NCI-H1105 (cell line): ENCODE measurements at regions not wholly inside any gene's neighbourhood (a gene's known extent, or its start where the extent isn't known, plus 50 kb on each side); places are given as distances from the start of the nearest gene placed in this dataset.
"Not testable (repeated sequence)": the region's sequence is repeated elsewhere in the genome, so short reads cannot be mapped to it uniquely, and the experiment has no call there.

Experiments
- DNase-seq: peaks from one replicate; lab custom pipeline; 2025; lab: John Stamatoyannopoulos, UW

GRCh38 chr4:124993838-124994237, 281.3 kb upstream of the ANKRD50 start:
- no peak for DNase-seq

- no peak for DNase-seq
Measured at GRCh38 chr4:124990398-124990797, 277.9 kb upstream of the ANKRD50 start.

- DNase-seq = no peak
Measured at GRCh38 chr4:124980276-124980752, 267.8 kb upstream of the ANKRD50 start.

DNA sequence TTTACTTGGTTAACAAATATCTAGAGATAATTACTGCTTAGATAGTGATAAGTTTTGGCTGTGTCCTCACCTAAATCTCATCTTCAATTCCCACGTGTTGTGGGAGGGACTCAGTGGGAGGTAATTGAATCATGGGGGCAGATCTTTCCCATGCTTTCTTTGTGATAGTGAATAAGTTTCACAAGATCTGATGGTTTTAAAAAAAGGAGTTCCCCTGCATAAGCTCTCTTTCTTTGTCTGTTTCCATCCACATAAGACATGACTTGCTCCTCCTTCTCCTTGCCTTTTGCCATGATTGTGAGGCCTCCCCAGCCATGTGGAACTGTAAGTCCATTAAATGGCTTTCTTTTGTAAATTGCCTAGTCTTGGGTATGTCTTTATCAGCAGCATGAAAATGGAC, 266.0 kb upstream of the ANKRD50 start:
- not testable (repeated sequence) for DNase-seq

DNA sequence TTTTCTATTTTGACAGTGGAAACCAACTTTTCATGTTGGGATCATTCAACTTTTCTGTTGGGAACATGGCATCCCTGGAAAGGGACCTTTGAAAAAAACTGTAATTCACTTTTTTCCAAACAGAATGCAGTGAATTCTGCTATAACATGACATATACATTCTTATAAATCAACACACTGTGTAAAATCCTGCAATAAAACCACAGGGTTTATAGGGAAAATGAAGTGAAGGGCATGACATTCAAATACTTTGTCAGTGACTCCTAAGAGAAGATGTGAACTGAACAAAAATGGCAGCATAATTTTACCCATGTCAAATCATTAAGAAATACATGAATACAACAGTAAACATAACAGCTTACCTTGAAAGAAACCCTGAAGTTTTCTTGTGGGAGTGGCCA, 264.5 kb upstream of the ANKRD50 start:
- no peak for DNase-seq

- DNase-seq = no peak
Measured at GRCh38 chr4:124974152-124974551, 261.6 kb upstream of the ANKRD50 start.

DNA sequence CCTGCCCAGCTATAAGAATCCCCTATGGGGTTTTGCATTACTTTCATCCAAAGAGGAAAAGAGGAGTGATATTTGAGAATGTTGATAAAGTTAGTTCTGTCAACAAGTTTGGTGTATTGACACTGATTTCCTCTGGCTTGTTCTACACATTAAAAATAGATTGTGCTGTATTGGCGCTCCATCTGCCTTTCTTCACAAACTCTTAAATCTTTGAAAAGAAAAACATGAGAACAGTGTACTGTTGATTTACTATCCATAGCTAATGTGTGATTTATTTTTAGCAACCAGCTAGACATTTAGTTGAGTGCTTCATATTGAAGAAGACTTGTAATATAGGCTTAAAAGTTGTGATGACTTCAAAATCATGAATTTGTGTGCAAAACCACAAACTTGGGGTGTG, 261.2 kb upstream of the ANKRD50 start:
- DNase-seq = no peak

- no peak for DNase-seq
Measured at GRCh38 chr4:124970011-124970410, 257.5 kb upstream of the ANKRD50 start.

GRCh38 chr4:124965497-124965891, 253.0 kb upstream of the ANKRD50 start:
- no peak for DNase-seq

GRCh38 chr4:124964852-124965496, 252.4 kb upstream of the ANKRD50 start:
- no peak for DNase-seq

DNA sequence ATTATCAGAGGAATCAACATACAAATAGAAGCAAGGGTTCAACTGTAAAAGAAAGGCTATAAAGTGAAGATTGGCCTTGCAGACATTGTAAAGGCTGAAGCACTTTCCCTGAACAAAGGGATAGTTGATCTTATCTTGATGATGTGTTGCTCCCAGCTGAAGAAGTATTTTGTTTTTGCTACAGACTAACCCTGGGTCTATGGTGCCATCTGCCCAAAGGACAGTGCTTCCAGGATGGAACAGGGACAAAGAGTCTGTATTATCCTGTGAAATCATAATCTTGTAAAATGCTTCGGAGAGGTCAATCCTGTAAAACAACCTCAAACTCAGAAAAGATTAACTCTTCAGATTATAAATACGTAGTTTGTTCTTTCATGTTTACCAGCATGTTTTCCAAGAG, 251.7 kb upstream of the ANKRD50 start:
- no peak for DNase-seq

DNA sequence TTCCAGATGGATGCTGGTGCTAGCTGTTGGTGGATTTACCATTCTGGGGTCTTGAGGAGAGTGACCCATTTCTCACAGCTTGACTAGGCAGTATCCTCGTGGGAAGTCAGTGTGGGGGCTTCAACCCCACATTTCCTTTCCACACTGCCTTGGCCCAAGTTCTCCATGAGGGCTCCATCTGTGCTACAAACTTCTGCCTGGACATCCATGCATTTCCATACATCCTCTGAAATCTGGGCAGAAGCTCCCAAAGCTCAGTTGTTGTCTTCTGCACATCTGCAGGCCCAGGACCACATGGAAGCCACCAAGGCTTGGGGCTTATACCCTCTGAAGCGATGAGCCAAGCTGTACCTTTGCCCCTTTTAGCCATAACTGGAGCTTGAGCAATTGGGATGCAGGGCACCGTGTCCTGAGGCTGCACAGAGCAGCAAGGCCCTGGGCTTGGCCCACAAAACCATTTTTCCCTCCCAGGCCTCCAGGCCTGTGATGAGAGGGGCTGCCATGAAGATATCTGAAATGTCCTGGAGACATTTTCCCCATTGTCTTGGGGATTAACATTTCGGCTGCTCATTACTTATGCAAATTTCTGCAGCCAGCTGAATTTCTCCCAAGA, 248.7 kb upstream of the ANKRD50 start:
- no peak for DNase-seq

GRCh38 chr4:124958847-124959246, 246.3 kb upstream of the ANKRD50 start:
- DNase-seq = no peak

DNA sequence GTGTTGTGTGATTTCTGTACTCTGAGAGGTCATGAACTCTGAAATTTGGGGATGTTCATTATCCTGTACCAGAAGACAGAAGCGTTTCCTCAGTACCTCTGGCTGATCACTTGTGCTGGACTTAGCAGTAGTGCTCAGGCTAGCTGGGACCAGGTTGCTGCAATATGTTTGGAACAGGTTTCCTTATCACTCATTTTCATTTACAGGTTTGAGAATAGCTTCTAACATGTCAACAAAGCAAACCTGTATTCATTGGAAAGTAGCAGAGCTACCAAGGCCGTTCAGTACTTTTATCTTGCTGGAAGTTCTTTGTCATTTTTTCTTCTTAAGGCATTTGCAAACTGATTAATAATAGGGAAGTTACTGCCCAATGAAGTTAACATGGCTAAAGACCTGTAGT, 242.9 kb upstream of the ANKRD50 start:
- no peak for DNase-seq

DNA sequence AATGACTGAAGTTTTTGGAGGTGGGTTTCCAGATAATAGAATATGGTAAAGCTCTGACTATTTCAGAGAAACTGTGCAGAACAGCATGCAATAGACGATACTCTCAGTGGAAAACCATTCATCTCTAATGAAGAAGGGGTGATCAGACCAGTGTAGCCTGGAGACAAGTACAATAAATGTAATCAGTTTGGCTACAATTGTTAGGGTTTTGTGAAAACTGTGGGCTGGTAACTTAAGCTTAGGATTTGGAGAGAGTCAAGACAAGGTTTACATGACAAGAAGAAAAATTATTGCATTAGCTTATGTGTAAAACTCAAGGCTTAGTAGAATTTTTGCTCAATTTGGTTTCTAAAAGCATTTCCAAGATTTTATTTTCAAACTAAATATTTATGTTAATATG, 241.5 kb upstream of the ANKRD50 start:
- no peak for DNase-seq

DNA sequence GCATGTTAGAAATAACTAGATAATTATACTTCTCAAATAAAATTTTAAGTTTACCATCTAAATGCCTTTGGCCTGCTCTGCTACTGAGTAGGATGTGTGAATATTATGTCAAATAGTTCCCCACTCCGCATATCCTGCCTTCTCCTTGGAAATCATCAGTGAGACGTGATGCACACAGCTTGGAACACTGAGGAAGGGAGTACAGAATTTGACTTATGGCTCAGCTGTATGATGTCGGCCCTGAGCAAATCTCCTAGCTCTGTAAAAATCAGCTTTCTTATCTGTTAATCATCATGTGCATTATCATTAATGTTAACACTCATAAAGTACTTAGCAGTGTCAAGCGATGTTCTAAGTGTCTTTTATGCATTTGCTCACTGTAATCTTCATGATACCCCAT, 241.0 kb upstream of the ANKRD50 start:
- no peak for DNase-seq

GRCh38 chr4:124953061-124953460, 240.5 kb upstream of the ANKRD50 start:
- DNase-seq = no peak

- no peak for DNase-seq
Measured at GRCh38 chr4:124952601-124953000, 240.1 kb upstream of the ANKRD50 start.

DNA sequence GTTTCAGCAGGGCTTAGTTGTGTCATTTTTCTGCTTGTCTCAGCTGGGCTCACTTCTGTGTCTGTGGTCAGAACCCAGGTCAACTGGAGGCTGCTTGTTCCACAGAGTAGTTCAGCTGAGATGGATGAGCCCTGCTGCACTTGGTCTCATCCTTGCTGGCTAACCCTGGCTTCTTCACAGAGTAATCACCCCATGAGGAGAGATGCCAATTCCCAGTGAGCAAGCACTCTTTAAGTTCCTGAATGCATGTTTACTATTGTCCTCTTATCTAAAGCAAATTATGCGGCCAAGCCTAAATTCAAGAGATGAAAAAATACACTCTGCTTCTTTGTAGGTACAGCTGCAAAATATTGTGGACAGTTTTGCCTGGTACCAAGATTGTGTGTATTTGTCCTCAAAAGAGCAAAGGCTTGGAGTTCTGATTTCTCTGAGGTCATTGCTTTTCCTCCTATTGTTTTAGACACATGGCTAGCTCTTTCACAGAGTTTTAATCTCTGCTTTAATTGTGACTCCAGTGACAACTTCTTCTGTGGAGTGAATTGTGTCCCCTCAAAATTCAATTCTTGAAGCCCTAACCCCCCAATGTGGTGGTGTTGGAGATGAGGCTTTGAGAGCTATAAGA, 236.6 kb upstream of the ANKRD50 start:
- no peak for DNase-seq

DNA sequence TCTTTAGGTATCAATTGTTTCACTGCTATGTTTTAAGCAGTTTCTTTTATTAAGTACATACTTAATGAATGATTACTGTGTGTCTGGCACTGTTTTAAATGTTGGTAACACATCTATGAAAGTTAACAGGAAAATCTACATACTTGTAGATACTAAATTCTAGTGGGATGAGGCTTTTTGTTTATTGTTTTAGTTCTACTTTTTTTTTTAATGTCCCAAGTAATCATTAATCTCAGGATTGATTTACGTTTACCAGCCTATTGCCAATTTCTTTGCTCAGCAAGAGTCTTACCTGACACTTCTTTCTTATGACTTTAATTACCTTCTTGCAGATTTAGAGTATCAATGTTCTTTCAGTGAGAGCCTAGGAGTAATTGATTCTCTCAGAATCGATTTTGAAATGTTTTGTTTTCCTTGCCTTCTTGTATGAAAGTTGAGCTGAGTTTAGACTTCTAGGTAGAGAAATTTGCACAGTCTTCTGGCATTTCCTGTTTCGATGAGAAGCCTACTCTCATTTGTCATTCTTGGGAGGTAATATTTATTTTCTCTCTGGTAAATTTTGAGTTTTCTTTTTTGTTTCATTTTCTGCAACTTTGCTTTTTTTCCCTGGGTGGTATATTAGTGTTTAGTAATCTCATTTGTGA, 235.2 kb upstream of the ANKRD50 start:
- DNase-seq = no peak

GRCh38 chr4:124946696-124947095, 234.2 kb upstream of the ANKRD50 start:
- DNase-seq = no peak

DNA sequence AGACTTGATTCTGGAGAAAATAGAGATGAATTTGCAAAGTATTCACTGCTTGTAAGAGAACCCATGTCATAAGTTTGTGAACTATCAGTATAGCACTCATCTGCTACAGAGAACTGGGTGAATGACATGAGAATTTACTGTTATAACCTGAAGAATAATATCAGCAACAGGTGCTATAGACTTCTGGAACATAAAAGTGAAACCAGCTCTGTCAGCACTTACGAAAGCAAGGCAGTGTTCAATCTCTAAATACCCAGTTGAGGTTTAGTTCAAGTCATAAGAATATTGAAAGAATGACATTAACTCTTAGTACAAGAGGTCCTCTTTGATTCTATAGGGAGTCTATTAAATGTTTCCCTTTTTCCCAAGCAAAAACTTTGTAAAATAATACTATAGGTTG, 232.9 kb upstream of the ANKRD50 start:
- no peak for DNase-seq

GRCh38 chr4:124943938-124944337, 231.4 kb upstream of the ANKRD50 start:
- no peak for DNase-seq
